ENCODE measurements at regions not wholly inside any gene's neighbourhood (a gene's known extent, or its start where the extent isn't known, plus 50 kb on each side); places are given as distances from the start of the nearest gene placed in this dataset.
A peak's percentile ranks its signal among the peaks of the same experiment; 100 is the strongest.
"Not testable (repeated sequence)": the region's sequence is repeated elsewhere in the genome, so short reads cannot be mapped to it uniquely, and the experiment has no call there.

DNA sequence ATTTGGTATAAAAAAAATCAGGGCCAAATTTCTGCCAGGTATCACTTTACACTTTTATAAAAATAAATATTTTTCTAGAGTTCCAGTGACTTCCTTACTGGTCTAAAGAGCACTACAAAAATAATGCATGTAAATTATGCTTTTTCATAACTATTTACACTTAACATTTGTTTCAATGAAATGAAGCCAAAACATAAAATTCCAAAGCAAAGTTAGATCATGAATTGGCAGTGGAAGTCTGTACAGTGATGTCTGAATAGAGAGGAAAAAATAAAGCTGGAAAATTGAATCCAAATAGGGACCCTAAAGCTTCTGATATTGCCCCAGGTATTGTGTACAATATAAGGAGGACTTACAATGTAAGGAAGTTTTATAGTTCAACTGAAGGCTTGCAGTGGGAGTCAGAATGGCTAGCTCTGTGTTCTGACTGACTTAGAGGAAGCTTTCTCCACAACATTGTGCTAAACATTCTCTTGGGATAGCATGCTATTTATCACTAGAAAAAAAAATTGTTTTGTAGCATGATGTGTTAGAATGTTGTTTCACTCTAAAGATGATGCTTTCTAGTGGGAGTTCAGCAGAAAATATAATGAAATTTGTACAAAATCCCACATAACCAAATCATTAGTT lies 288.2 kb upstream of the UGT8 start:
- no peak for DNase-seq

- no peak for DNase-seq
Measured at GRCh38 chr4:114311787-114312186, 286.8 kb upstream of the UGT8 start.

DNA sequence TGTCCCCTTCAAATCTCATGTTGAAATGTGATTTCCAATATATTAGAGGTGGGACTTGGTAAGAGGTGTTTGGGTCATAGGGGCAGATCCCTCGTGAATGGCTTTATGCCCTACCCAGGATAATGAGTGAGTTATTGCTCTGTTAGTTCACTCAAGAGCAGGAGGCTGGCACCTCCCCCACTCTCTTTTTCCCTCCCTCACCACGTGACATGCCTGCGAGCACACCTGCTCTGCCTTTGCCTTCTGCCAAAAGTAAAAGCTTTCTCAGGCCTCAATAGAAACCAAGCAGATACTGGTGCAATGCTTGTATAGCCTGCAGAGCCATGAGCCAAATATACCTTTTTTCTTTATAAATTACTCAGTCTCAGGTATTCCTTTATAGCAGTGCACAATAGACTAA lies 286.3 kb upstream of the UGT8 start:
- DNase-seq, result peak; percentile 6

DNA sequence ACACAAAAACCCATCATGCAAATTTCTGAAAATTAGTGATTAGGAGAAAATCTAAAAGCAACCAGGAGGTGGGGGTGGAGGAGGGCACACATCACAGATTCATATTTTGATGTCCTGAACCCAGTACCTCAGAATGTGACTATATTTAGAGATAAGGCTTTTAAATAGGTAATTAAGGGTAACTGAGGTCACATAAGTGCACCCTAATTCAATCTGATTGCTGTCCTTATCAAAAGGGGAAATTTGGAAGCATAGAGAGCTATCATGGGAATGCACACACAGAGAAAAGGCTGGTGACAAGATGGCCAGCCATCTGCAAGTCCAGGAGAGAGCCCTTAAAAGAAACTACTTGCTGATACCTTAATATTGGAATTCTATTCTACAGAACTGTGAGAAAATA lies 281.8 kb upstream of the UGT8 start:
- DNase-seq, result no peak

DNA sequence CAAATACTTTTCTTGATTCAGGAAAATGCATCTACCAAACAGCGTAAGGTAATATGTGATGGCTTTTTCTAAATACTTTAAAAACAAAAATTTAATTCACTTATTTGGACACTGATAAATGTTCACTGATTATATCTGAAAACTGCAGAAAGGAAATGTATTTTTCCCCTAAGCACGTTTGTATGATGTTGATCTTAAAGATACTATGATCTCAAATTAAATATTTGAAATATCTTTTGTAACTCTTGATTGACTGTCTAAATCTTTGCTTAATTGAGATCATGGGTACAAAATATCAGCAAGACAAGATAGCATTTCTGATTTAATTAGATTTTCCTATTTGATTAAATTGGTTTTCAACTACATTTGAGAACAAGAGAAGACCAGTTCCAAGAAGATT lies 281.0 kb upstream of the UGT8 start:
- DNase-seq, result no peak

GRCh38 chr4:114318309-114318708 lies 280.3 kb upstream of the UGT8 start:
- no peak for DNase-seq

GRCh38 chr4:114320126-114320525 lies 278.5 kb upstream of the UGT8 start:
- no peak for DNase-seq

DNA sequence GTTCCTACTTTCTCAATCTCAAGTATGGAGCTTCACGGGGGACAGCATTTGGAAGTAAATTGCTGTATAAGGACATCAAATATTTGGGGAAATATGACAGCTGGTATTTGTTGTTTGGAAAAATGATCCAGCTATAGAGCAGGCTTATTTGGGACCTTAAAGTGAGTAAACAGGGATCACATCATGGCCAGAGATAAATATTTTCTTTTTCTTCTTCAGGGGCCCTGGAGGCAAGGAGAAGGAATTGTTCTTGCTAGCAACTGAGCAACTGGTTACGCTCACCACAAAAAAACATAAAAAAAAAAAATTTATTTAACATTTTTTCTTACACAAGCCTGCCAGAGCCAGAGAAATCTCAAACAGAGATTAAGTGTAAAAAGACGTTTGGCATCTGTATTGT lies 277.2 kb upstream of the UGT8 start:
- no peak for DNase-seq

GRCh38 chr4:114323841-114324240 lies 274.8 kb upstream of the UGT8 start:
- DNase-seq, result no peak

DNA sequence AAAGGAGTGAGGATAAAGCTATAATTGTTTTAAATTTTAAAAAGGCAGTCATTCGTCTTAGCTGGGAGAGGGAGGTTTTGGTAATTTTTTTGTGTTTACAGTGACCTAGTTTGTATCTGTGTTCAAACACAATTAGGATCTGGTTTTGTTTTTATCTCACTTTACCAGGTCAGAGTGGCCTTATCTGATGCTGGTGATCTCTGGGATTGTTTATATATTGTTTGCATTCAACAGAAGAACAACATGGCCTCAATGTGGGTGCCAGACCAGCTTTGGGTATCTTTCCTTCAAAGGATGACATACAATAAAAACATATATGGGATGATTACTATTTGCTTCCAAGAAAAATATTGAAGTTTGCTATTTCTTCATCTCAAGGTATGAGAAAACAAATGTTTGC lies 272.2 kb upstream of the UGT8 start:
- DNase-seq, result no peak

DNA sequence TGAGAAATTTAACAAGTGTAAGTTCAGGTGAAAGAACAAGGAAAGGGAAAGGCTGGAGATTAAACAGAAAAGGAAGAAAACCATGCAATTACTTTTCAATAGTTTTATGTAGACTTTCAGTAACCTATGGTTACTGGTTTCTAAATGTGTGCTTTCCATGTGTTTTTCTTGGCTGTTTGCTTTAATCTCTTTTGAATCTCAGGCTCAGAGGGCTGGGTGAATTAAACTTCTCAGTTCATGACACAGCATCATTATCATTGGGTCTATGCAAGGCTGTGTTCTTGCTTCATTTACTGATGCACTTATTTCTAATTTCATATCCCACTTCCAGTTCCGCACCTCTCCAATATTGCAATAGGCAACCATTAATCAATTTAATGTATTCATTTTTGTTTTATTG lies 266.5 kb upstream of the UGT8 start:
- no peak for DNase-seq

DNA sequence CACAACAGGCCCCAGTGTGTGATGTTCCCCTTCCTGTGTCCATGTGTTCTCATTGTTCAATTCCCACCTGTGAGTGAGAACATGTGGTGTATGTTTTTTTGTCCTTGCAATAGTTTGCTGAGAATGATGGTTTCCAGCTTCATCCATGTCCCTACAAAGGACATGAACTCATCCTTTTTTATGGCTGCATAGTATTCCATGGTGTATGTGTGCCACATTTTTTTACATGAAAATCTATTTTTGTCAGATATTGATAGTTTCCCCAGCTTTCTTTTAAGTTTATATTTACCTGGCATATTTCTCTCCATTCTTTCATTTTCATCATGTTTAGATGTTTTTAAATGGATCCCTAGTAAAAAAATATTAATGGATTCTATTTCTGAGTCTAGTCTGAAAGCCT lies 264.2 kb upstream of the UGT8 start:
- not testable (repeated sequence) for DNase-seq

GRCh38 chr4:114334884-114335330 lies 263.7 kb upstream of the UGT8 start:
- no peak for DNase-seq

- DNase-seq, result no peak
Measured at GRCh38 chr4:114335339-114335738, 263.3 kb upstream of the UGT8 start.

- DNase-seq, result no peak
Measured at GRCh38 chr4:114343015-114343414, 255.6 kb upstream of the UGT8 start.

DNA sequence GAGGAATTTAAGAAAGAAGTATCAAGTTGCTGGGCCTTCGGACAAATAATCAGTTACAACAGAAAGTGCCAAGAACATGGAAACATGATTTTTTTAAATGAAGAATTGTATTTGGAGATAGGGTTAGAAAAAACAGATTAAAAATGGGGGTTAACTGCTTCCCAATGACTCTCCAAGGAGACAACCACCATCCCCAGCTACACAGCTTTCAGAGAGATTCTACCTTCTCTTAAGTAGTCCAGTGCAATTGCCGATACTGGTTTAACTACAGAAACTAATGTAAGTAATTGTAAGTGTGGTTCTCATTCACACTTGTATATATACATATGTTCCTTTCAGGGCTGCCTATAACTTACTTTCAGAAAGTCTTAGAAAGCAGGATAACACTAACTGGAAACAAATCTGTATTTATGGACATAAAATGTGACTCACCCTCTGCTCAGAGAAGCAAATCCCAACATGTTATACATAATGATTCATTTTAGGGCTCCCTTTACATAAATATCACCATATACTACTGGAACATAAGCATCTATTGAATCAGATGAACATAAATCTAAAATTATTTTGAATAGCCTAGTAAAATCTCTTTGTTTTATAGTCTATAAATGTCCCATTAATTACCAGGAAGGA lies 248.9 kb upstream of the UGT8 start:
- no peak for DNase-seq

- DNase-seq, result no peak
Measured at GRCh38 chr4:114358901-114359300, 239.7 kb upstream of the UGT8 start.

DNA sequence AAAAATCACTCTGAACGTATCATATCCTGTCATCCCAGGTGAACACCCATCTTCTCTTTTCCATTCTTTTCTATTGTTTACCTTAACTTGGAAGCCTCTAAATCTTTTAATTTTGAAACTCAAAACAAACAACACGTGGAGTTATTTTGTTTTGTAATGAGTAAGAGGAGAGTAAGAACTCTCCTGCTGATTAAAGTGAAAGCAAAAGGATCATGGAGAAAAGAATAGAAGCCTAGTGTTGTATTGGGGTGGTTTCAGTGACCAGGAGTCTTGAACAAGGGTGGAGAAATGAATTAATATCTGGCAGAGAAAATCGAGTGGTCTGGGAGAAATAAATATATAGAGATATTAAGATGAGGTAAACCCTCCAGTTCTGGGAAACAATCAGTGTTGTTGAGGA lies 237.4 kb upstream of the UGT8 start:
- DNase-seq, result no peak

GRCh38 chr4:114364857-114365256 lies 233.8 kb upstream of the UGT8 start:
- no peak for DNase-seq

DNA sequence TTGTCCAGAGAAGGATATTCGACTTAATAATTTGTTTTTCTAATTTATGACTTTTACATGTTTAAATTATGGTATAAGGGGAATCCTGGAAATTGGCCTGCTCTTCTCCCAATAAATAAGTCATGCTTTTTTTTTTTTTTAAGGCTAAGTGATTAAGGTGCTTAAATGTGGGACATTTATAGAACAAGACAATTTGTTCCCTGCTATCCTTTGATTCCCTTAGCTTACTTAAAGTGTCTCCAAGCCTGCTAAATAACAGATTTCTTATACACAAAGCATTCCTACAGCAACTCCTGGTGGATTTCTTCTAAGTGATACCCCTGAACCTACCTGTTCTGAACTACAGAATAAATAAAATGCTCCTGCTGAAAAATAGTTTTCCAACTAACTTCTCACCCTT lies 233.0 kb upstream of the UGT8 start:
- no peak for DNase-seq

GRCh38 chr4:114366368-114366767 lies 232.2 kb upstream of the UGT8 start:
- no peak for DNase-seq

DNA sequence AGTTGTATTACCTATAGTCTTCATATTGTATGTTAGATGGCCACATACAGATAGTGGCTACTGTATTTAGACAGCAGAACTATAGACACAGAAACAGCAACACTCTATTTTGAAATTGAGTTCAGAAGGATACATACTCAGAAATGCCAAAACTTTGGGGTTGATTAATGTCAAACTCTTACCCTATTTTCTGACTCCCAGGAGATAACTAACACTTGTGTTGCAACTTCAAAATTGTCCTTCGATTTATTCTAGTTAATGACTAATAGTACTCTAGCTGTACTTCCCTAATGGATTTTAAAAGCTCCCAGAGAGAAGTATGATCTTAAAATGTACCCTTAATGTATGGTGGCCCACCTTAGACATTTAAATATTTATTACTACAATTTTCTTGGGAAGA lies 229.9 kb upstream of the UGT8 start:
- DNase-seq, result no peak

- no peak for DNase-seq
Measured at GRCh38 chr4:114373508-114373907, 225.1 kb upstream of the UGT8 start.

DNA sequence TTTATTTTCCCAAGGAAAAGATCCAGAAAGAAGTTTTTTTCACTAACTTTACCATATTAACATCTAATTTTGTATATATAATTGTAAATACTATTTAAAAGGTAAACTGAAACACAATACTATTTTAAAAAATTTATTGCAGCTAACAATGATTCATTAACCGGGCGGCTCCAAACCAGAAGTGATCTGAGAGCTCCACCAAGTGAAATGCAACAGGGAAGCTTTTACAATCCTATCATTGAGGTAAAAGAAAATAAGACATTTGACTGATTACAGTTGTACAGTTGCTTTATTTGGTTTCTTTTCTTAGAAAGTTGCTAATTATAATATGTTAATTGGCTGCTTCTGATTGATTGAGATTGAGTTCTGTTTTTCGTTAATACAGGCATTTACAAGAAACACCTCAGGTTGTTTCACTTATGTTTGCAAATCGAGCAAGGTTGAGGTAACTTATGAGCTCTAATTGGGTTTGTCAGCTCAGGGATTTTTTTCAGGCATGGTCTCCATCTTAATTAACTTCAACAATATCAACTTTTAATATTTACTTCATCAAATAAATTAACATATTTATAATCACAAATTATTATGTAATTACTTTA lies 220.2 kb upstream of the UGT8 start:
- peak; percentile 13 for DNase-seq

GRCh38 chr4:114383067-114383466 lies 215.5 kb upstream of the UGT8 start:
- DNase-seq, result no peak
